ENCODE measurements at regions not wholly inside any gene's neighbourhood (a gene's known extent, or its start where the extent isn't known, plus 50 kb on each side); places are given as distances from the start of the nearest gene placed in this dataset.
A peak's percentile ranks its signal among the peaks of the same experiment; 100 is the strongest.

- DNase-seq (ENCODE audit: low read depth, low spot score), result peak; percentile 61
- H3K4me3 ChIP-seq (ENCODE audit: low read depth, low read length), result no peak overlapping the region
- H3K27ac ChIP-seq (ENCODE audit: low read depth, low read length), result no peak overlapping the region
- POLR2A ChIA-PET, result no interaction called here
- no peak for TF ChIP-seq CTCF (IDR thresholded peaks at IDR 0.05; ENCODE audit: low read depth, low read length)
- CTCF ChIA-PET, result interaction anchor here (1.1 kb wide), 1 partner anchor 9 kb away, joined by 3 read pairs; no protein-coding TSS in a partner anchor
- no peaks in the 10 kb centered on the region; the same call in none of the 2 replicates for H3K9me3 ChIP-seq (ENCODE audit: control insufficient read depth, insufficient read depth, low read length)
- H3K27me3 ChIP-seq (ENCODE audit: control insufficient read depth, insufficient read depth, low read length), result no peaks in the 10 kb centered on the region
Measured at GRCh38 chr5:136811551-136811950, 446.2 kb upstream of the TRPC7 start.

GRCh38 chr5:136811086-136811485, 445.7 kb upstream of the TRPC7 start:
- Histone ChIP-seq H3K4me3 (ENCODE audit: low read depth, low read length) (no peak overlapping the region), H3K9me3 (ENCODE audit: control insufficient read depth, insufficient read depth, low read length) (no peaks in the 10 kb centered on the region; the same call in 1 of the 2 replicates), H3K27ac (ENCODE audit: low read depth, low read length) (peak overlapping the region; percentile 25), H3K27me3 (ENCODE audit: control insufficient read depth, insufficient read depth, low read length) (no peaks in the 10 kb centered on the region)
- ChIA-PET POLR2A (no interaction called here), CTCF (interaction anchor here (1.1 kb wide), 1 partner anchor 9 kb away, joined by 3 read pairs; no protein-coding TSS in a partner anchor)
- no peak for TF ChIP-seq CTCF (IDR thresholded peaks at IDR 0.05; ENCODE audit: low read depth, low read length)
- no peak for DNase-seq (ENCODE audit: low read depth, low spot score)

- DNase-seq (ENCODE audit: low read depth, low spot score), result peak; percentile 30
- no peak overlapping the region for H3K4me3 ChIP-seq (ENCODE audit: low read depth, low read length)
- H3K27me3 ChIP-seq (ENCODE audit: control insufficient read depth, insufficient read depth, low read length), result no peaks in the 10 kb centered on the region
- POLR2A ChIA-PET, result no interaction called here
- CTCF ChIA-PET, result interaction anchor here (1.0 kb wide), 1 partner anchor 40 kb away, joined by 3 read pairs; no protein-coding TSS in a partner anchor
- no peaks in the 10 kb centered on the region for H3K9me3 ChIP-seq (ENCODE audit: control insufficient read depth, insufficient read depth, low read length)
- no peak for TF ChIP-seq CTCF (IDR thresholded peaks at IDR 0.05; ENCODE audit: low read depth, low read length)
- no peak overlapping the region for H3K27ac ChIP-seq (ENCODE audit: low read depth, low read length)
Measured at GRCh38 chr5:136810261-136810801, 445.0 kb upstream of the TRPC7 start.

- CTCF ChIA-PET, result no interaction called here
- H3K27me3 ChIP-seq (ENCODE audit: control insufficient read depth, insufficient read depth, low read length), result no peaks in the 10 kb centered on the region
- H3K4me3 ChIP-seq (ENCODE audit: low read depth, low read length), result no peak overlapping the region
- no peak for TF ChIP-seq CTCF (IDR thresholded peaks at IDR 0.05; ENCODE audit: low read depth, low read length)
- DNase-seq (ENCODE audit: low read depth, low spot score), result no peak
- POLR2A ChIA-PET, result no interaction called here
- no peak overlapping the region for H3K27ac ChIP-seq (ENCODE audit: low read depth, low read length)
- H3K9me3 ChIP-seq (ENCODE audit: control insufficient read depth, insufficient read depth, low read length), result no peaks in the 10 kb centered on the region
Measured at GRCh38 chr5:136809382-136809781, 444.0 kb upstream of the TRPC7 start.

GRCh38 chr5:136808756-136809155, 443.4 kb upstream of the TRPC7 start:
- no peak overlapping the region for H3K27ac ChIP-seq (ENCODE audit: low read depth, low read length)
- no peaks in the 10 kb centered on the region for H3K9me3 ChIP-seq (ENCODE audit: control insufficient read depth, insufficient read depth, low read length)
- CTCF ChIA-PET, result no interaction called here
- POLR2A ChIA-PET, result no interaction called here
- no peak for TF ChIP-seq CTCF (IDR thresholded peaks at IDR 0.05; ENCODE audit: low read depth, low read length)
- DNase-seq (ENCODE audit: low read depth, low spot score), result no peak
- H3K4me3 ChIP-seq (ENCODE audit: low read depth, low read length), result no peak overlapping the region
- H3K27me3 ChIP-seq (ENCODE audit: control insufficient read depth, insufficient read depth, low read length), result no peaks in the 10 kb centered on the region
